ENCODE measurements at regions not wholly inside any gene's neighbourhood (a gene's known extent, or its start where the extent isn't known, plus 50 kb on each side); places are given as distances from the start of the nearest gene placed in this dataset.

DNA sequence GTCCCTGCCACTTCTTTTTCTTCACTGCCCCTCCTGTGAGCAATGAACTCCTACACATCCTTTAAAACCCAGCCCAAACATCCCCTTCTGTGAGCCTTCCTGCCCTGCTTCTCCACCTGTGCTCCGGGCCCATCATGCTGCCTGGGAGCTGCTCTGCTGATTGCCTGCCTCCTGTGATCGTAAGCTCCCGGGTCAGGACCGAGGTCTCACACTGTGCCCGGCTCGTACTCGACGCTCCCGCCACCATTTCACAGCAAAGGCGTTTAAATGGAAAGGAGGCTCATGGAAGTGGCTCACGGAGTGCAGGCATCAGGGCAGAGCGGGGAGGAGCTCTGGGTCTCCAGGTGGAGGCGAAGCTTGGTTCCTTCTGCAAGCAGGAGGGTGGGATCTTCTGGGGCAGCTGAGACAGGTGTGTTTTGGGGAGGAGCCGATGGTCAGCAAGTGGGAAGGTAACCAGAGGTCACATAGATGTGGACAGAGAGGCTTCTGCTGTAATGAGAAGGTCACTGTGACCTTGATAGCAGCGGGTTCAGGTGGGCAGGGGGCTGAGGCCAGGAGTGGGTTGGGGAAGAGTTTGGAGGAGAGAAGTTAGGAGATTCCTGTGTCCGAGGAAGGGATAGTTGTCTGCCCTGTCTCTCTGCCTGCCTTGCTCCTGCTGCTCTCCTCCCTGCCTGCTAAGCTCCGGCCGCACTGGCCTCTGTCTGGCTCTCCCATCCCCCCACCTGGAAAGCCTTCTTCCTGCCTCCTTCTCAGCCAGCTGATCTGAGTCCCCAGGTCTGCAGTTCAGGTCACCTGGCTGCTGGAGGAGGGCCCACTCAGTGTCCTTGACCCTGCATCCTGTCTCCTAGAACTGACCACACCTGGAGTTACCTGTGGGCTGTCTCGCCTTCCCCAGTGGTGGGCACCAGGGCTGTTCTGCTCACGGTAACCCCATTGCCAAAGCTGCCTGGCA, 52.7 kb upstream of the FRMD1 start:
- TF ChIP-seq JUND (IDR thresholded peaks at IDR 0.05; ENCODE audit: low read depth): no peak
- in situ Hi-C loops (cut with HindIII; ENCODE audit: low pct_unique_long_range_greater_than_20kb, low sequenced_read_pairs): no loop called here
- no peak for DNase-seq (ENCODE audit: low read depth in 1 of 2, low spot score in 1 of 2)

DNA sequence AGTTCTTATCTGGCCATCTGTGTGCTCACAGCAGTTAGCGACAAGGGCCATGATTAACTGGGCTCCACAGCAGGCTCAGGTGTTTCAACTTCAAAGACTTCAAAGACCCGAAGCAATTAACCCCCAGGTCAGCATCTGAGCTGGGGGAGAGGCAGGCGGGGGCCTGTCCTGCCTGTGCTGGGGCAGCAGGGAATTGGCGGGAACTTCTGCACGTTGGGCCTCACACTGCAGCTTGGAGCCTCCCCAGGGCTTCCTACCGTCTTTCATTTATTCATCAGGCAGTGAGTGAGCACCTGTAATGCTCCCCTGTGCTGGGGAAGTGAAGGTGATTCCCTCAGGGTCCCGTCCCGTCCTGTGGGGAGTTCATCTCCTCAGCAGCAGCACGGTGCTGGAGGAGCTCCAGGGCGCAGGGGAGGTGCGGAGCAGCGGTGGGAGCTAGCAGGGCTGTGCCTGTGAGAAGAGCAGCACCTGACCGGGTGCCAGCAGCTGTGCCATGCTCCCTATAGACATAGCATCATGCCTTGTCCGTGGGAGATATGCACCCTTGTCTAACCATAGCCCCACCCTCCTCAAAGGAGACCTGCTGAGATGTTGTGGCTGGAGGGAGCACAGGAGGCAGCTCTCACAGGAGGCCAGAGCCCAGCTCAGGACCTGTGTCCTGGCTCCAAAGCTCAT, 51.8 kb upstream of the FRMD1 start:
- in situ Hi-C loops (cut with HindIII; ENCODE audit: low pct_unique_long_range_greater_than_20kb, low sequenced_read_pairs): no loop called here
- TF ChIP-seq JUND (IDR thresholded peaks at IDR 0.05; ENCODE audit: low read depth): no peak
- DNase-seq (ENCODE audit: low read depth in 1 of 2, low spot score in 1 of 2): no peak

DNA sequence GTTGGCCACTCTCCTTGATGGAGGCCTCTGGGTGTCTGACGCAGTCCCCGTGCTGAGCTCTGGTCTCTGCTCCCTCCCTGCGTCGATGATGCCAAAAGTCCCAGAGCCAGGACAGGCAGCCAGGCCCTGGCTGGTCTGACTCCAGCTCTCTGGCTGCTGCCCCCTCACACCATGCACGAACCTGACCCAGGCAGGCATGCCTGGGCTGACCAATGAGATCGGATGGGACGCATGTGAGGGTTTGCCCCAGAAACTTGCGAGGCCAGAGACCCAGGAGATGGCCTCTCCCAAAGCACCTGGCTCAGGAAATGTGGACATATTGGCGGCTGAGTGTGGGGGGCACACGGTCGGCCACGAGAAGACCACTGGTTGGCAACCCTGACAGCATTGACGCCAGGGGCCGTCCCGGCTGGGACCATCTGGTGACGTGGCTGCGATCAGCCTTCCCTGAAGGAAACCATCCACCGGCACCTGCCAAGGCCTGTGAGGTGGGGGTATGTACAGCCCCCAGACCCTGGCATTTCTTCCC, 51.2 kb upstream of the FRMD1 start:
- in situ Hi-C loops (cut with HindIII; ENCODE audit: low pct_unique_long_range_greater_than_20kb, low sequenced_read_pairs): no loop called here

DNA sequence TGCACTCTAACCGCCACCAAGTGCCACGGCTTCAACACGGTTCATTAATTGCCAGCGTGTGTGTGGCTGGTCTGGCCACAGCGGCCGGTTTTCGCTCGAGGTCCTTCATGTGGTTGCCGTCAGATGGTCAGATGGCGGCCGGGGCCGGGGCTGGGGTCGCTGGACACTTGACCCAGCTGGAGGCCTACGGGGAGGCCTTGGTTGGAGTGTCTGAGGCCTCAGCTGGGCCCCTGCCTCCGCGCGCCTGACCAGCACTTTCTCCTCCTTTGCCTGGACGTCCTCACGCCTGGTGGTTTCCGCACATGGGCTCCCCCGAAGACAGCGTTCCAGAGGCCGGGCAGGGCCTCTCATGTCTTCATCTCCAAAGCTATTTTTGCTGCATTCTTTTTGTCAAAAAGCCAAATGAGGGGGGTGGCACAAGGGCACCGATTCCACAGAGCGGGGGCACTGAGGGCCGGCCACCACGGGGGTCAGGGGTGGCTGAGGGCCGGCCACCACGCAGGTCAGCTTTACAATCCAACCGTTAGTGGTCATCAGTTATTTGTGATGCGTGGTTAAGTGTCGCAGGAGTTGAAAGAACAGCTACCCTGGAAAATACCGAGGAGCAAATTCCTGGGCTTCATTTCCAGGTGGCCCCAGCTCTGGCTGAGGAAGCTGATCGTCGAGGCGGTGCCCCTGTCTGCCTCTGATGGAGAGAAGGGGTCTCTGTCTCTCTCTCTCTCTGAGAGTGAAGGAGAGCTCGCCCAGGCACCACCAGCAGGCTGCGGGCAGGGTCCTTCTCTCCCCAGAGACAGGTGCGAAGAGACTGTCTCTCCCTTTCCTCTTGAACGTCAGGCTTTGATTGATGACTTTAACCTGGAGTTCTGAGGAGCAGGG, 50.5 kb upstream of the FRMD1 start:
- TF ChIP-seq JUND (IDR thresholded peaks at IDR 0.05; ENCODE audit: low read depth): no peak
- in situ Hi-C loops (cut with HindIII; ENCODE audit: low pct_unique_long_range_greater_than_20kb, low sequenced_read_pairs): no loop called here

More for the DNA sequence above, 51.2 kb upstream of the FRMD1 start:
- no peak for TF ChIP-seq JUND (IDR thresholded peaks at IDR 0.05; ENCODE audit: low read depth)
- no peak for DNase-seq (ENCODE audit: low read depth in 1 of 2, low spot score in 1 of 2)

DNA sequence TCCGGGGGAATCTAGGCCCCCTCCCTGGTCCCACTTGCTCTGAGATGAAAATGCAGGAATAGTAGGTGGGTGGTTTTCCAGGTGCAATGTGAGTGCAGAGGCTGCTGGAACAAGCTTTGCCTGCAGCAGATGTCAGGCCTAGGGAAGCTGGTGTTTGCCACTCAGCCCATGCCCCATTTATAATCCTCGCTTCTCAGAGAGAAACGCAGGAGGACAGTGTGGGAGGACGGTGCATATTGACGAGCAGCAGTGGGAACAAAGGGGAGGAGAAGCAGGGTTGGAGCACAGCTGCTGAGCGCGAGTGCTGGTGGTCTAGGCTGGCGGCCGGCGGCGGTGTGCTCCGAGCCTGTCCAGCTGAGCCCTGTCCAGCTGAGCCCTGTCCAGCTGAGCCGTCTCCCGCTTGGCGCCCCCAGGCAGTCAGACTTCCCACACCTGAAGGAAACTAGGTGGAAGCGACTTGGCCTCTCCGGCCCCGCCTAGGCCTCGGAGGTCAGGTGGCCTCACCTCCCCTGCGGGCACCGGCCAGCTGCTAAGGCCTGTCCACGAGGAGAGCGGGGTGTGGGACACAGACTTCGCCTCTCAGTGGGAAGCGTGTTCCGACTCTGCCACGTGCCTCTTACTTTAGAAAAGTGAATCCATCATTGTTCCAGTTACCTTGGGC, 49.7 kb upstream of the FRMD1 start:
- in situ Hi-C loops (cut with HindIII; ENCODE audit: low pct_unique_long_range_greater_than_20kb, low sequenced_read_pairs): no loop called here
- DNase-seq (ENCODE audit: low read depth in 1 of 2, low spot score in 1 of 2): no peak
- TF ChIP-seq JUND (IDR thresholded peaks at IDR 0.05; ENCODE audit: low read depth): no peak

More for the DNA sequence above, 50.5 kb upstream of the FRMD1 start:
- no peak for DNase-seq (ENCODE audit: low read depth in 1 of 2, low spot score in 1 of 2)
